ENCODE measurements at regions not wholly inside any gene's neighbourhood (a gene's known extent, or its start where the extent isn't known, plus 50 kb on each side); places are given as distances from the start of the nearest gene placed in this dataset.
"Not testable (repeated sequence)": the region's sequence is repeated elsewhere in the genome, so short reads cannot be mapped to it uniquely, and the experiment has no call there.

GRCh38 chr5:163261647-163262269, 175.6 kb upstream of the CCNG1 start:
- DNase-seq (ENCODE audit: extremely low spot score), result no peak
- TF ChIP-seq, protein P1, sequence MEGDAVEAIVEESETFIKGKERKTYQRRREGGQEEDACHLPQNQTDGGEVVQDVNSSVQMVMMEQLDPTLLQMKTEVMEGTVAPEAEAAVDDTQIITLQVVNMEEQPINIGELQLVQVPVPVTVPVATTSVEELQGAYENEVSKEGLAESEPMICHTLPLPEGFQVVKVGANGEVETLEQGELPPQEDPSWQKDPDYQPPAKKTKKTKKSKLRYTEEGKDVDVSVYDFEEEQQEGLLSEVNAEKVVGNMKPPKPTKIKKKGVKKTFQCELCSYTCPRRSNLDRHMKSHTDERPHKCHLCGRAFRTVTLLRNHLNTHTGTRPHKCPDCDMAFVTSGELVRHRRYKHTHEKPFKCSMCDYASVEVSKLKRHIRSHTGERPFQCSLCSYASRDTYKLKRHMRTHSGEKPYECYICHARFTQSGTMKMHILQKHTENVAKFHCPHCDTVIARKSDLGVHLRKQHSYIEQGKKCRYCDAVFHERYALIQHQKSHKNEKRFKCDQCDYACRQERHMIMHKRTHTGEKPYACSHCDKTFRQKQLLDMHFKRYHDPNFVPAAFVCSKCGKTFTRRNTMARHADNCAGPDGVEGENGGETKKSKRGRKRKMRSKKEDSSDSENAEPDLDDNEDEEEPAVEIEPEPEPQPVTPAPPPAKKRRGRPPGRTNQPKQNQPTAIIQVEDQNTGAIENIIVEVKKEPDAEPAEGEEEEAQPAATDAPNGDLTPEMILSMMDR (IDR thresholded peaks at IDR 0.05; ENCODE audit: control extremely low read depth, extremely low read depth, low read depth, missing control alignments), result no peak

DNA sequence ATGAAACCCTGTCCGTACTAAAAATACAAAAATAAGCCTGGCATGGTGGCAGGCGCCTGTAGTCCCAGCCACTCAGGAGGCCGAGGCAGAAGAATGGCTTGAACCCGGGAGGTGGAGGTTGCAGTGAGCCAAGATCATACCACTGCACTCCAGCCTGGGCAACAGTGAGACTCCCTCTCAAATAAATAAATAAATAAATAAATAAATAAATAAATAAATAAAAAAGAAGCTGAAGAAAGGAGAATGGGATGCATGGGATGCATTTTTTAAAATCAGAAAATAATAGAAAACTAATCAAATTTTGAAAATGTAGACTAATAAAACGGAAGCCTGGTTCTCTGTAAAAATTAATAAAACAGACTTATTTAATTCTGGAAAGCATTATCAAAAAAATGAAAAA, 171.1 kb upstream of the CCNG1 start:
- CTCF ChIA-PET; POLR2A ChIA-PET; DNase-seq (ENCODE audit: extremely low spot score): not testable (repeated sequence)

More at GRCh38 chr5:163261647-163262269, 175.6 kb upstream of the CCNG1 start:
- POLR2A ChIA-PET, result no interaction called here
- CTCF ChIA-PET, result no interaction called here

- CTCF ChIA-PET, result interaction anchor here (0.7 kb wide), 1 partner anchor 1060 kb away, joined by 3 read pairs; no protein-coding TSS in a partner anchor
- POLR2A ChIA-PET, result no interaction called here
Observed at GRCh38 chr5:163269624-163270023, 167.8 kb upstream of the CCNG1 start.

GRCh38 chr5:163276466-163276865, 160.9 kb upstream of the CCNG1 start:
- no peak for DNase-seq (ENCODE audit: extremely low spot score)
- TF ChIP-seq, protein P1 (IDR thresholded peaks at IDR 0.05; ENCODE audit: control extremely low read depth, extremely low read depth, low read depth, missing control alignments), result no peak
- CTCF ChIA-PET, result no interaction called here
- POLR2A ChIA-PET, result no interaction called here

More at GRCh38 chr5:163269624-163270023, 167.8 kb upstream of the CCNG1 start:
- TF ChIP-seq, protein P1 (IDR thresholded peaks at IDR 0.05; ENCODE audit: control extremely low read depth, extremely low read depth, low read depth, missing control alignments), result peak; percentile 45
- DNase-seq (ENCODE audit: extremely low spot score), result no peak

DNA sequence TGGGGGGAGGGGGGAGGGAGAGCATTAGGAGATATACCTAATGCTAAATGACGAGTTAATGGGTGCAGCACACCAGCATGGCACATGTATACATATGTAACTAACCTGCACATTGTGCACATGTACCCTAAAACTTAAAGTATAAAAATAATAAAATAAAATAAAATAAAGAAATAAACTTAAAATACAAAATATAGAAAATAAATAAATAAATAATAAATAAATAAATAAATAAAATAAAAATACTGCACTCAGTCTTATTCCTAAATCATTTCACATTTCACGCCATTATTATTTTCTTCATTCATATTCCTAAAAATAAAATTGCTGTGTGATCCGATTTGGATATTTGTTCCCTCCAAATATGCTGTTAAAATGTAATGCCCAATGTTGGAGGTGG, 156.5 kb upstream of the CCNG1 start:
- DNase-seq (ENCODE audit: extremely low spot score); POLR2A ChIA-PET: not testable (repeated sequence)
- CTCF ChIA-PET, result interaction anchor here (1.2 kb wide), 1 partner anchor 25 kb away, joined by 4 read pairs; no protein-coding TSS in a partner anchor

GRCh38 chr5:163281512-163281911, 155.9 kb upstream of the CCNG1 start:
- DNase-seq (ENCODE audit: extremely low spot score), result no peak
- TF ChIP-seq, protein P1 (IDR thresholded peaks at IDR 0.05; ENCODE audit: control extremely low read depth, extremely low read depth, low read depth, missing control alignments), result no peak
- ChIA-PET POLR2A (no interaction called here), CTCF (no interaction called here)

DNA sequence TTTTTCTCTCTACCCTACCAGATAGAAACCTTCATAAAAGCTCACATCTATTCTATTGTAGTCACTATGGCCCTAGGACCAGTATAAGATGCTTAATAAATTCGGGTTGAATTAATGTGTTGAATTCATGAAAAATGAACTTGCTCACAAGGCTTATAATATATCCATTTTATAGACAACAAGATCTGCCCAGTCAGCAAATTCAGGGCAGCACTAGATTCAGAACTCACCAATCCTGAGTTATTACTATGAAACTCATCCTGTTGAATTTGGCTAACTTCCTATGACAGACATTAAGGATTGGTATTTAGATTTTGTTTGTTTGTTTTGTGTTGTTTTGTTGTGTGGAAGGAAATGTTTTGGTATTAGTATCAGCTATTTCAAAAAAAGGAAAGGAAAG, 143.6 kb upstream of the CCNG1 start:
- TF ChIP-seq, protein P1 (IDR thresholded peaks at IDR 0.05; ENCODE audit: control extremely low read depth, extremely low read depth, low read depth, missing control alignments), result no peak
- ChIA-PET POLR2A (no interaction called here), CTCF (interaction anchor here (1.2 kb wide), 1 partner anchor 11 kb away, joined by 3 read pairs; no protein-coding TSS in a partner anchor)
- DNase-seq (ENCODE audit: extremely low spot score), result no peak

- TF ChIP-seq, protein P1 (IDR thresholded peaks at IDR 0.05; ENCODE audit: control extremely low read depth, extremely low read depth, low read depth, missing control alignments), result no peak
- DNase-seq (ENCODE audit: extremely low spot score), result no peak
- POLR2A ChIA-PET, result no interaction called here
- CTCF ChIA-PET, result no interaction called here
Observed at GRCh38 chr5:163303718-163304117, 133.7 kb upstream of the CCNG1 start.
